Natural killer cell (primary cell): ENCODE measurements at regions not wholly inside any gene's neighbourhood (a gene's known extent, or its start where the extent isn't known, plus 50 kb on each side); places are given as distances from the start of the nearest gene placed in this dataset.

Experiments
- ATAC-seq, 3 donors: fragments of 150-1000 bp in 2 of 3; fragments of 200-7000 bp in 1 of 3; cut with Tn5 transposase; 1 replicate in 1 of 3; 2 replicates in 2 of 3; pipeline ENCODE4 v1.10.0; 2021; ENCODE audit warnings: mild to moderate bottlenecking in 2 of 3, moderate library complexity in 2 of 3
- DNase-seq, 2 donors: peaks; one replicate each; pipeline versions ENCODE4 v3.0.0 to v3.0.0-alpha.2; 2013 to 2021; ENCODE audit warnings: mixed read lengths in 1 of 2
- H3K27ac ChIP-seq: one replicate; pipeline ENCODE4 v1.5.1; 2013; ENCODE audit warnings: mild to moderate bottlenecking, low read length
- H3K27me3 ChIP-seq: one replicate; pipeline ENCODE4 v1.6.1; 2013; ENCODE audit warnings: low read length; ENCODE audit not compliant: control insufficient read depth, insufficient read depth
- H3K36me3 ChIP-seq: one replicate; pipeline ENCODE4 v1.6.1; 2013; ENCODE audit warnings: low read length; ENCODE audit not compliant: control insufficient read depth, insufficient read depth
- H3K4me1 ChIP-seq: one replicate; pipeline ENCODE4 v1.6.1; 2013; ENCODE audit warnings: low read length; ENCODE audit not compliant: control insufficient read depth, insufficient read depth
- H3K4me3 ChIP-seq: one replicate; pipeline ENCODE4 v1.5.1; 2013; ENCODE audit warnings: low read length
- H3K9me3 ChIP-seq: one replicate; pipeline ENCODE4 v1.6.1; 2013; ENCODE audit warnings: low read length; ENCODE audit not compliant: control insufficient read depth, insufficient read depth
- H3K27ac Mint-ChIP-seq, 2 donors: one replicate each; pipeline ENCODE4 v1.8.0; 2022; ENCODE audit warnings: mild to moderate bottlenecking in 2 of 2, mixed read lengths in 2 of 2, moderate library complexity in 1 of 2
- H3K27me3 Mint-ChIP-seq, 2 donors: one replicate each; pipeline ENCODE4 v1.8.0; 2022; ENCODE audit warnings: low read depth in 2 of 2, mixed read lengths in 2 of 2
- H3K36me3 Mint-ChIP-seq: one replicate; pipeline ENCODE4 v1.8.0; 2022; ENCODE audit warnings: mixed read lengths
- H3K4me1 Mint-ChIP-seq, 2 donors: one replicate each; pipeline ENCODE4 v1.8.0; 2022; ENCODE audit warnings: mixed read lengths in 2 of 2
- H3K4me3 Mint-ChIP-seq: one replicate; pipeline ENCODE4 v1.8.0; 2022; ENCODE audit warnings: mild to moderate bottlenecking, moderate library complexity, mixed read lengths
- H3K9me3 Mint-ChIP-seq, 2 donors: one replicate each; pipeline ENCODE4 v1.8.0; 2022; ENCODE audit warnings: mixed read lengths in 2 of 2
- WGBS: methylation state at CpG from one replicate; pipeline ENCODE4 v1.1.7; 2013; ENCODE audit warnings: missing lambda C conversion rate; ENCODE audit not compliant: insufficient coverage; 5-methylcytosine and 5-hydroxymethylcytosine counted together
- intact Hi-C: fragments of 100-400 bp; cut with micrococcal nuclease; formaldehyde crosslinking; loops from one replicate; pipeline ENCODE4 v1.14.2; 2022
- TF ChIP-seq, protein P1 (sequence below): fragments of 200-600 bp; IDR thresholded peaks from one replicate; pipeline ENCODE4 v1.8.0; 2022; ENCODE audit warnings: antibody characterized with exemption

DNA sequence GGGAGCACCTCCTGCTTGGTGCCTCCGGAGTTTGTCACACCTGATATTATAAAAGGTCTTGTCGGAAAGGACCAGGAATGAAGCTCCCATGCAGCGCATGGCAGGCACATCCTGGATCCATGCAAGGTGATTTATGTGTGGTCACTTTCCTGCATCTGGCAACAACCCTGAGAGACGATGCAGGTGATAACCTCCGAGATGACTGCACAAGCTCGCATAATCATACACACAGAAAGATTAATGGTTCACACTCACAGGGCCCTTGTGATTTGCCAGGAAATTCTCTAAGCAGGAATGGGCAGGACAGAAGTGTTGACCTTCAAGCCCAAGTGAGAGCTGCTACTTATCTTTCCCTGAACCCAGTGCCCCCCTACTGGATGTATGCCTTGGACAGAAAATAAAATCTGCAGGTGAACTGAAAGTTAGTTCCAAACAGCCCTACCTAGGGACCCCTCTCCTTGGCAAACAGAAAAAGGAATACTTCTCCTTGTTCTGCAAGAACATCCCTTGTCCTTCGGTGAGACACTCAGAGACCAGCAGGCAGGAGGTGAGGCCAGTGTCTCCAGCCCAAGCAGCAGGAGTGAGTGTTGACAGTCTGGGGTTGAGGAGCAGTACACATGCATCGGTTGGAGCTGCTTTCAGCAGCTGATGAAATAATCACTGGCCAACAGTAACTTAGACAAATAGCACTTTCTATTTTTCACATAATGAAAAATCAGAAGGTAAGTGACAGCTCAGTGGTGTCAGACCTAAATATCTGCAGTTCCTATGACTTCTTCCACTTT lies 619.4 kb upstream of the B3GAT1 start:
- H3K27ac ChIP-seq: no peak overlapping the region
- H3K27ac Mint-ChIP-seq: no peak overlapping the region
- H3K36me3 ChIP-seq: no peaks in the 10 kb centered on the region
- H3K4me1 Mint-ChIP-seq: no peaks in the 10 kb centered on the region
- no peak for DNase-seq
- WGBS: 60% methylated on average over 8 of the region's 8 CpGs
- peaks cover 0 to 5% of the 10 kb centered on the region in 2 donors for H3K27me3 Mint-ChIP-seq
- H3K36me3 Mint-ChIP-seq: no peaks in the 10 kb centered on the region
- H3K9me3 Mint-ChIP-seq: peaks cover 7 to 8% of the 10 kb centered on the region in 2 donors
- no peak overlapping the region for H3K4me3 ChIP-seq
- intact Hi-C loops: no loop called here
- H3K9me3 ChIP-seq: no peaks in the 10 kb centered on the region
- TF ChIP-seq, protein P1, sequence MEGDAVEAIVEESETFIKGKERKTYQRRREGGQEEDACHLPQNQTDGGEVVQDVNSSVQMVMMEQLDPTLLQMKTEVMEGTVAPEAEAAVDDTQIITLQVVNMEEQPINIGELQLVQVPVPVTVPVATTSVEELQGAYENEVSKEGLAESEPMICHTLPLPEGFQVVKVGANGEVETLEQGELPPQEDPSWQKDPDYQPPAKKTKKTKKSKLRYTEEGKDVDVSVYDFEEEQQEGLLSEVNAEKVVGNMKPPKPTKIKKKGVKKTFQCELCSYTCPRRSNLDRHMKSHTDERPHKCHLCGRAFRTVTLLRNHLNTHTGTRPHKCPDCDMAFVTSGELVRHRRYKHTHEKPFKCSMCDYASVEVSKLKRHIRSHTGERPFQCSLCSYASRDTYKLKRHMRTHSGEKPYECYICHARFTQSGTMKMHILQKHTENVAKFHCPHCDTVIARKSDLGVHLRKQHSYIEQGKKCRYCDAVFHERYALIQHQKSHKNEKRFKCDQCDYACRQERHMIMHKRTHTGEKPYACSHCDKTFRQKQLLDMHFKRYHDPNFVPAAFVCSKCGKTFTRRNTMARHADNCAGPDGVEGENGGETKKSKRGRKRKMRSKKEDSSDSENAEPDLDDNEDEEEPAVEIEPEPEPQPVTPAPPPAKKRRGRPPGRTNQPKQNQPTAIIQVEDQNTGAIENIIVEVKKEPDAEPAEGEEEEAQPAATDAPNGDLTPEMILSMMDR: no peak
- ATAC-seq: no peak
- H3K4me3 Mint-ChIP-seq: no peak overlapping the region
- no peaks in the 10 kb centered on the region for H3K27me3 ChIP-seq
- no peaks in the 10 kb centered on the region for H3K4me1 ChIP-seq

DNA sequence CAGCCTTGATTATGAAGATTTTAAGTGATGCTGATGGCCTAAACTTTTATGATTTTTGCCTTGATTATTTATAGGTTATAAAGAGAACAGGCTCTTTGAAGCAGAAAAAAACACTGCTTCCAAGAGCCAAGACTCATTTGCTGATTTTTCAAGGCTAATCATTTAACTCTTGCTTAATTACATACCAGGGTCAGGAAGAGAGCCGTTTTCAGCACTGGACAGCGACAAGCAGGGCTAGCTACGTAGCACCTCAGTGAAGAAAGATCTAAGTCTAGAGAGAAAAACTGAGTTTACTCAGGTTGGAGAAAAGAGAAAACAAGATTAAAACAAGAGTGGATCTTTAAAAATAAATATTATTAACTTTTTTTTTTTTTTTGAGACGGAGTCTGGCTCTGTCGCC lies 615.4 kb upstream of the B3GAT1 start:
- intact Hi-C loops: no loop called here
- H3K9me3 Mint-ChIP-seq: peaks cover 2 to 4% of the 10 kb centered on the region in 2 donors
- H3K4me1 Mint-ChIP-seq: peaks cover 0 to under 1% of the 10 kb centered on the region in 2 donors
- 12% methylated on average over 3 of the region's 5 CpGs for WGBS
- H3K9me3 ChIP-seq: no peaks in the 10 kb centered on the region
- H3K4me3 Mint-ChIP-seq: no peak overlapping the region
- ATAC-seq: no peak
- no peaks in the 10 kb centered on the region for H3K27me3 ChIP-seq
- no peaks in the 10 kb centered on the region for H3K4me1 ChIP-seq
- H3K27ac ChIP-seq: no peak overlapping the region
- no peak overlapping the region for H3K27ac Mint-ChIP-seq
- no peaks in the 10 kb centered on the region for H3K36me3 ChIP-seq
- H3K27me3 Mint-ChIP-seq: peaks cover 0 to 3% of the 10 kb centered on the region in 2 donors
- H3K4me3 ChIP-seq: no peak overlapping the region
- DNase-seq: peak in 1 of 2 donors; percentile 29
- no peaks in the 10 kb centered on the region for H3K36me3 Mint-ChIP-seq
- TF ChIP-seq, protein P1: no peak

DNA sequence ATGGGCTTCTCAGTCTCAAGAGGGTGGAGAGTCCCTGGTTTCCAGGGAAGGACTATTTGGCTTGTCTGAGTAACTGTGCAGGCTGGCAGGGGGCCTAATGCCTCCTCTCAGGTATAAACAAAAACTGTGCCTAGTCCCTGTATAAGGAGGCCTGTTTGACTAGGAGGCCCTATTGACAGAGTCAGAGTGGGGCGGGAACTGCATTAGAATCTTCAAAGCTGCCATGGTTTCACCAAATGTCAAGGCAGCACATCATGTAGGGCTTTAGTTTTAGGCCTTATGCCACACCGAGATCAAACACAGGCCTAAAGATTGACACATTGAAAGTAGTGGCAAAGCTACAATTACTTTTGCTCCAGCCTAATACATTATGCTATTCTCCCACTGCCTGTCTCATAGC lies 611.5 kb upstream of the B3GAT1 start:
- intact Hi-C loops: no loop called here
- H3K4me3 ChIP-seq: no peak overlapping the region
- no peaks in the 10 kb centered on the region for H3K36me3 ChIP-seq
- H3K27ac ChIP-seq: no peak overlapping the region
- DNase-seq (no peak), ATAC-seq (no peak)
- H3K4me1 ChIP-seq: no peaks in the 10 kb centered on the region
- Mint-ChIP-seq H3K9me3 (peaks cover 2 to 4% of the 10 kb centered on the region in 2 donors), H3K4me3 (no peak overlapping the region), H3K27ac (no peak overlapping the region), H3K36me3 (no peaks in the 10 kb centered on the region), H3K4me1 (peaks cover 10 to 15% of the 10 kb centered on the region in 2 donors), H3K27me3 (peaks cover 0 to 3% of the 10 kb centered on the region in 2 donors)
- WGBS: 76% methylated on average over 2 of the region's 2 CpGs
- H3K9me3 ChIP-seq: no peaks in the 10 kb centered on the region
- no peaks in the 10 kb centered on the region for H3K27me3 ChIP-seq
- TF ChIP-seq, protein P1: no peak

DNA sequence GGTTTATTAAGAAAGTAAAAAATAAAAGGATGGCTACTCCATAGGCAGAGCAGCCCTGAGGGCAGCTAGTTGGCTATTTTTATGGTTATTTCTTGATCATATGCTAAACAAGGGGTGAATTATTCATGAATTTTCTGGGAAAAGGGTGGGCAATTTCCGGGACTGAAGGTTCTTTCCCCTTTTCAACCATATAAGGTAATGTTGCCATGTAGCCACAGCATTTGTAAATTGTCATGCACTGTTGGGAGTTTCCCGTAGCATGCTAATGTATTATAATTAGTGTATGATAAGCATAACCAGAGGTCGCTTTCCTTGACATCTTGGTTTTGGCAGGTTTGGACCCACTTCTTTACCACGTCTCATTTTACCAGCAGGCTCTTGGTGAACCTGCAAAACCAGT lies 610.4 kb upstream of the B3GAT1 start:
- TF ChIP-seq, protein P1: no peak
- no peaks in the 10 kb centered on the region for H3K9me3 ChIP-seq
- Mint-ChIP-seq H3K4me1 (peaks cover 10 to 15% of the 10 kb centered on the region in 2 donors), H3K27ac (no peak overlapping the region), H3K27me3 (peaks cover 0 to 1% of the 10 kb centered on the region in 2 donors), H3K4me3 (no peak overlapping the region), H3K9me3 (peaks cover under 1 to 2% of the 10 kb centered on the region in 2 donors), H3K36me3 (no peaks in the 10 kb centered on the region)
- intact Hi-C loops: no loop called here
- no peaks in the 10 kb centered on the region for H3K36me3 ChIP-seq
- DNase-seq (no peak), ATAC-seq (no peak)
- no peak overlapping the region for H3K27ac ChIP-seq
- no peaks in the 10 kb centered on the region for H3K27me3 ChIP-seq
- H3K4me3 ChIP-seq: no peak overlapping the region
- no peaks in the 10 kb centered on the region for H3K4me1 ChIP-seq
- WGBS: 70% methylated on average over 3 of the region's 4 CpGs
